Hepatocyte (in vitro differentiated cells): ENCODE measurements at regions not wholly inside any gene's neighbourhood (a gene's known extent, or its start where the extent isn't known, plus 50 kb on each side); places are given as distances from the start of the nearest gene placed in this dataset.

Experiments
- EZH2 ChIP-seq: fragments of 200-600 bp; sonication (generic); IDR thresholded peaks from 2 replicates; pipeline ENCODE4 v1.6.1; 2016; ENCODE audit warnings: antibody characterized with exemption, mild to moderate bottlenecking, borderline replicate concordance
- EZH2phosphoT487 ChIP-seq: fragments of 200-600 bp; sonication (generic); IDR thresholded peaks from one replicate; pipeline ENCODE4 v1.6.1; 2018; ENCODE audit warnings: antibody characterized with exemption, mild to moderate bottlenecking, low read depth, moderate library complexity; ENCODE audit not compliant: unreplicated experiment, severe bottlenecking
- TF ChIP-seq, protein P1 (sequence below): fragments of 200-600 bp; sonication (generic); IDR thresholded peaks from 2 replicates; pipeline ENCODE4 v1.5.1; 2016; ENCODE audit warnings: antibody characterized with exemption, mild to moderate bottlenecking; ENCODE audit not compliant: poor library complexity

DNA sequence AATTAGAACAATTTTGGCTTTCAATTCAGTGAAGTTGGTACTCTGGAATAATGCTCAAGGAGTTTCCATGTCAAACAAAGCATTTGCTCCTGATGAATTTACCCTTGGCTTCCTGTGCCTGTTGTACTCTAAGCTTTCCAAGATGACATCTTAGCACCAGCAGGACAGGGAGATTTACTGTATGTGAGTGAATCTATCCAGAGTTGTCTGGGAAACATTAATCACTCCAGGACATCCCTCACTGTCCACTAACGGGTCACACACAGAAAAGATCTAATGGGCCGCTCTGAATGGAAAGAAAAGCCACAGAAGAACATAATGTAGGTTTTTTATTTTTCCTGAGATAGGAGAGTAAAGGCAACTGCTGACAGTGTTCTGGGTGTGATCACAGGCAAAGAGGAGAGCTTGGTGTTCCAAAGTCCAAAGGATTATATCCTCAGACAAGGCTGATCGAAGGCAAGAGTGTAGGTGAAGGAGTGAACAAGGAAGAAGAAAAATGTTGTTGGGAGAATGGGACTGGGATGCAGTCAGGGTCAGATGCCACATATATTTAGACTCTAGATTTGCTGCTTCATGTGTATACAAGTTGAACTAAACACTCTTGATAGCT, 167.7 kb upstream of the RPS23 start:
- TF ChIP-seq, protein P1, sequence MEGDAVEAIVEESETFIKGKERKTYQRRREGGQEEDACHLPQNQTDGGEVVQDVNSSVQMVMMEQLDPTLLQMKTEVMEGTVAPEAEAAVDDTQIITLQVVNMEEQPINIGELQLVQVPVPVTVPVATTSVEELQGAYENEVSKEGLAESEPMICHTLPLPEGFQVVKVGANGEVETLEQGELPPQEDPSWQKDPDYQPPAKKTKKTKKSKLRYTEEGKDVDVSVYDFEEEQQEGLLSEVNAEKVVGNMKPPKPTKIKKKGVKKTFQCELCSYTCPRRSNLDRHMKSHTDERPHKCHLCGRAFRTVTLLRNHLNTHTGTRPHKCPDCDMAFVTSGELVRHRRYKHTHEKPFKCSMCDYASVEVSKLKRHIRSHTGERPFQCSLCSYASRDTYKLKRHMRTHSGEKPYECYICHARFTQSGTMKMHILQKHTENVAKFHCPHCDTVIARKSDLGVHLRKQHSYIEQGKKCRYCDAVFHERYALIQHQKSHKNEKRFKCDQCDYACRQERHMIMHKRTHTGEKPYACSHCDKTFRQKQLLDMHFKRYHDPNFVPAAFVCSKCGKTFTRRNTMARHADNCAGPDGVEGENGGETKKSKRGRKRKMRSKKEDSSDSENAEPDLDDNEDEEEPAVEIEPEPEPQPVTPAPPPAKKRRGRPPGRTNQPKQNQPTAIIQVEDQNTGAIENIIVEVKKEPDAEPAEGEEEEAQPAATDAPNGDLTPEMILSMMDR = no peak
- TF ChIP-seq EZH2 = no peak
- no peak for TF ChIP-seq EZH2phosphoT487
